Colonic mucosa (tissue), 4 donors: ENCODE measurements at regions not wholly inside any gene's neighbourhood (a gene's known extent, or its start where the extent isn't known, plus 50 kb on each side); places are given as distances from the start of the nearest gene placed in this dataset.

ENCODE experiments used
- DNase-seq: peaks from one replicate; pipeline ENCODE4 v3.0.0-alpha.2; 2020
- H3K27ac ChIP-seq: fragments of 200-600 bp; one replicate; pipeline ENCODE4 v1.8.0; 2021
- H3K27me3 ChIP-seq: fragments of 200-600 bp; one replicate; pipeline ENCODE4 v1.8.0; 2021
- H3K36me3 ChIP-seq: fragments of 200-600 bp; one replicate; pipeline ENCODE4 v1.8.0; 2021
- H3K4me1 ChIP-seq: fragments of 200-600 bp; one replicate; pipeline ENCODE4 v1.8.0; 2021; ENCODE audit warnings: mild to moderate bottlenecking
- H3K4me3 ChIP-seq: fragments of 200-600 bp; one replicate; pipeline ENCODE4 v1.8.0; 2021
- H3K9ac ChIP-seq, 2 donors: one replicate each; pipeline ENCODE4 v1.7.0; 2013; ENCODE audit warnings: control low read depth in 2 of 2, low read depth in 2 of 2, low read length in 2 of 2
- H3K9me3 ChIP-seq: fragments of 200-600 bp; one replicate; pipeline ENCODE4 v1.8.0; 2021
- intact Hi-C: fragments of 100-400 bp; cut with DNase I; formaldehyde crosslinking; loops from one replicate; pipeline ENCODE4 v1.14.1; 2022
- TF ChIP-seq, protein P1 (sequence below): fragments of 200-600 bp; IDR thresholded peaks from one replicate; pipeline ENCODE4 v1.8.0; 2022; ENCODE audit warnings: antibody characterized with exemption, mild to moderate bottlenecking
- donor health status: healthy.
- donor health status: DM: no; HTN: no; CAD: no.
- donor health status: DM: no; HTN: no; CAD: no.

DNA sequence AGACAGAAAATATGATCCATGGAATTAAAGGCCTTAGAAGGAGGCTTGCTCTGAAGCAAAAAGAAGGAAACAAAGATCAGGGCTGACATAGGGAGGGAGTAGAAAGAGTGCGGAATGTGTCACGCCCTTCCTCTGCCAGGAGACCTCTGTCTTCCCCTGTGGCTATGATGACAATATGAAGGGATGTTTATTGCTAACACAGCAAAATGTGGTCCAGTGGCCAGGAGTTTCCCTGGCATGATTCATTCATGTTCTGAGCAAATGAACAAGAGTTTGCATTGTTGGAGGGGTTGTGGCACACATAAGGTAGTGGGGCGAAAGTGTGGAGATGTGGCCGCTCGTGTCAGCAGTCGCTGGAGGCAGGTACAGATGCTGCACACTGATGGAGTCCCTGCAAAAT, 169.4 kb downstream of the SHQ1 start:
- Histone ChIP-seq H3K36me3 (no peaks in the 10 kb centered on the region), H3K4me1 (no peaks in the 10 kb centered on the region), H3K9me3 (no peaks in the 10 kb centered on the region), H3K9ac (no peak overlapping the region), H3K27ac (no peak overlapping the region), H3K27me3 (no peaks in the 10 kb centered on the region), H3K4me3 (no peak overlapping the region)
- DNase-seq, result no peak
- intact Hi-C loops, result no loop called here
- TF ChIP-seq, protein P1, sequence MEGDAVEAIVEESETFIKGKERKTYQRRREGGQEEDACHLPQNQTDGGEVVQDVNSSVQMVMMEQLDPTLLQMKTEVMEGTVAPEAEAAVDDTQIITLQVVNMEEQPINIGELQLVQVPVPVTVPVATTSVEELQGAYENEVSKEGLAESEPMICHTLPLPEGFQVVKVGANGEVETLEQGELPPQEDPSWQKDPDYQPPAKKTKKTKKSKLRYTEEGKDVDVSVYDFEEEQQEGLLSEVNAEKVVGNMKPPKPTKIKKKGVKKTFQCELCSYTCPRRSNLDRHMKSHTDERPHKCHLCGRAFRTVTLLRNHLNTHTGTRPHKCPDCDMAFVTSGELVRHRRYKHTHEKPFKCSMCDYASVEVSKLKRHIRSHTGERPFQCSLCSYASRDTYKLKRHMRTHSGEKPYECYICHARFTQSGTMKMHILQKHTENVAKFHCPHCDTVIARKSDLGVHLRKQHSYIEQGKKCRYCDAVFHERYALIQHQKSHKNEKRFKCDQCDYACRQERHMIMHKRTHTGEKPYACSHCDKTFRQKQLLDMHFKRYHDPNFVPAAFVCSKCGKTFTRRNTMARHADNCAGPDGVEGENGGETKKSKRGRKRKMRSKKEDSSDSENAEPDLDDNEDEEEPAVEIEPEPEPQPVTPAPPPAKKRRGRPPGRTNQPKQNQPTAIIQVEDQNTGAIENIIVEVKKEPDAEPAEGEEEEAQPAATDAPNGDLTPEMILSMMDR, result no peak

DNA sequence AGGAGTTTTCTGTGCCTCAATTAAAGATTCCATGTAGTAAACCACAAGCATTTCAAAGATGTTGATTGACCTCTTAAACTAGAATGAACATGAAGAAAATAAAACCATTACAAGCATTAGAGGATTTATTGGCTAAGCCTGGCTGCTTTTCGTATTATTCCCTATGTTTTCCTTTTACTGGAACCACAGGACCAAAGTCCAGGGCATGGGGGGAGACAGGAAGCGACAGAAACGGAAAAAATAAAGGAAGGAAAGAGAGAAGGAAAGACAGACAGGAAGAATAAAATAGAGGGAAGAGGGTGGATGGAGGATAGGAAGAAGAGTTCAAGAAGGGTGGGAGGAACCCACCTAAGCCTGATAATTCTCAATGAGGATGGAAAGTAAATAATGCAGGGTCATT, 169.9 kb downstream of the SHQ1 start:
- TF ChIP-seq, protein P1, result no peak
- no peak overlapping the region for H3K4me3 ChIP-seq
- no peak overlapping the region for H3K27ac ChIP-seq
- H3K9me3 ChIP-seq, result no peaks in the 10 kb centered on the region
- no peaks in the 10 kb centered on the region for H3K4me1 ChIP-seq
- DNase-seq, result no peak
- no peak overlapping the region for H3K9ac ChIP-seq
- no peaks in the 10 kb centered on the region for H3K27me3 ChIP-seq
- intact Hi-C loops, result no loop called here
- no peaks in the 10 kb centered on the region for H3K36me3 ChIP-seq

DNA sequence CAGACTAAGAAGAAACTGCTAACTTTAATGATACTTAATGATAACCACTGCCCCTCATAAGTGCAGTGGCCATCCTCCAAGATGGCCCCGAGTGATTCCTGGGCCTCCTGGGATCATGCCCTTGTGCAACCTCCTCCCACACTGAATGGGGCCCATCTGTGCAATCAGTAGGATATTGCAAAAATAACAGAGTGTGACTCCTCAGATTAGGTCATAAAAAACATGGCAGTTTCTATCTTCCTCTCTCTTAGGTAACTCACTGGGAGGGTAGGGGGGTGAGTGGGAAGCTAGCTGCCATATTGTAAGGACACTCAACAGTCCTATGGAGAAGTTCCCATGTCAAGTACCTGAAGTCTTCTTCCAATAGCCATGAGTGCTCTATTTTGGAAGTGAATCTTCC, 173.0 kb downstream of the SHQ1 start:
- Histone ChIP-seq H3K27ac (no peak overlapping the region), H3K36me3 (no peaks in the 10 kb centered on the region), H3K27me3 (no peaks in the 10 kb centered on the region), H3K4me3 (no peak overlapping the region), H3K4me1 (no peaks in the 10 kb centered on the region), H3K9ac (no peak overlapping the region), H3K9me3 (no peaks in the 10 kb centered on the region)
- TF ChIP-seq, protein P1, result no peak
- intact Hi-C loops, result no loop called here
- DNase-seq, result no peak

DNA sequence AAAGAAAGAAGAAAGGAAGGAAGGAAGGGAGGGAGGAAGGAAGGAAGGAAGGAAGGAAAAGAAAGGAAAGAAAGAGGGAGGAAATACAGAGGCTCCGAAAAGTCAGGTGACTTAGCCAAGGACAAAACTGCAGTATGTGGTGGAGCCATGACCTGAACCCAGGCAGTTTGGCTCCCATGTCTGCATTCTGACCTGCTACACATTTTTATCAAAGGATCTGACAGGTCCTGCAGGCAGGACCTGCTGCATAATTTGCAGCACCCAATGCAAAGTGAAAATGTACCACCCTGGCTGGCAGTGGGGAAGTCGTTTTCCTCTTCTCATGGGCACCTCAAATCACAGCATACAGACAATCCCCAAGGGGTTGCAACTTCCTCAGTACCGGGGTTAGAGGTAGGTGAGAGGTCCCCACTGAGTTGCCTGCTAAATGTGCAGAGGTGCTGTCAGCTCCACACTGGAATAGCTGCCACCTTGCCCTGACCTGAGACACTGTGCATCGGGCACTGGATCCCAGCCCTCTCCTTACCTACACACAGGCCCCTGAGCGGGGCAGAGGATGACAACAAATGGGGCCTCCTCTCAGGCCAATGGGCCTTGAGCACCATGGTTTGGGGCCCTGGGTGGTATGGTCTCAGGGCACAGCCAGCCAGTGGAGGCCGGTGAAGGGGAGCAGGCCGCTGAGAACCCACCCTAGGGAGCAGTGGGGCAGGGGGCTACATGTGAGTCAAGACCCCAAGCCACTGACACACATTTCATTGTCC, 175.1 kb downstream of the SHQ1 start:
- Histone ChIP-seq H3K27ac (no peak overlapping the region), H3K36me3 (no peaks in the 10 kb centered on the region), H3K9me3 (no peaks in the 10 kb centered on the region), H3K4me3 (no peak overlapping the region), H3K27me3 (no peaks in the 10 kb centered on the region), H3K4me1 (no peaks in the 10 kb centered on the region), H3K9ac (no peak overlapping the region)
- DNase-seq, result no peak
- intact Hi-C loops, result no loop called here
- TF ChIP-seq, protein P1, result no peak

DNA sequence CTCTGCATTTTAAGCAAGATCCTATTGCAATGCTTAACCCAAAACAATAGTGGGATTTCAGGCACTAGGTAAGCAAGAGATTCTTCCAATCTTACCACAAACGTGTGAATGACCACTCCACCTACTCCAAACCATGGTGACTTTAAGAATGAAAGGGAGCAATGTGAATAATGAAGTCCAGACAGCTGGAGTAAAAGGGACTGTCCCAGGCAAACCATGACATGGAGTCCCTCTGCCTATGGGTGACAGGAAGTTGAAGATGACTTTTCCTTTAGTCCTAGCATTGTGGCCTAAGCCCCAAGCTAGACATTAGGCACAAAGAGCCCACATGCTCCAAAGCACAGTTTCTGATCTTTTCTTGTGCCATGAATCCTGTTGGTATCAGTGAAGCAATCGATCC, 179.0 kb downstream of the SHQ1 start:
- TF ChIP-seq, protein P1, result no peak
- no peaks in the 10 kb centered on the region for H3K4me1 ChIP-seq
- no peaks in the 10 kb centered on the region for H3K36me3 ChIP-seq
- no peak for DNase-seq
- intact Hi-C loops, result loop anchor here (10.0 kb wide), 1 partner anchor 714 kb away; no protein-coding TSS in a partner anchor
- no peak overlapping the region for H3K27ac ChIP-seq
- no peaks in the 10 kb centered on the region for H3K9me3 ChIP-seq
- no peak overlapping the region for H3K4me3 ChIP-seq
- H3K9ac ChIP-seq, result no peak overlapping the region
- H3K27me3 ChIP-seq, result no peaks in the 10 kb centered on the region
